Endothelial cell of umbilical vein (primary cell): ENCODE measurements at regions not wholly inside any gene's neighbourhood (a gene's known extent, or its start where the extent isn't known, plus 50 kb on each side); places are given as distances from the start of the nearest gene placed in this dataset.

Experiments used
- BruUV-seq: library from RNA; stranded (reverse); fragments of 400-500 nt; replicated peaks from 2 replicates; lab custom pipeline; 2021; lab: Mats Ljungman, UMichigan
- CTCF ChIA-PET: fragments of 300-600, 350-600 bp; sonication (Branson Sonifier 250); formaldehyde crosslinking; loops from one replicate; lab custom pipeline; 2021; ENCODE audit warnings: antibody characterized with exemption, inconsistent platforms; lab: Charles Lee
- POLR2A ChIA-PET: fragments of 300-600, 350-600 bp; sonication (Branson Sonifier 250); formaldehyde crosslinking; loops from one replicate; lab custom pipeline; 2021; ENCODE audit warnings: antibody characterized with exemption, inconsistent platforms; lab: Charles Lee
- DNase-seq: peaks from one replicate; pipeline ENCODE4 v3.0.0-alpha.2; 2011; ENCODE audit warnings: low read depth, low spot score
- FAIRE-seq: peaks from 2 replicates; lab custom pipeline; 2011; peaks lifted over from hg19 to GRCh38; lab: Jason Lieb, UNC
- H2AFZ ChIP-seq: 2 replicates; pipeline ENCODE4 v1.6.0; 2012; ENCODE audit warnings: low read depth, low read length, control low read depth, inconsistent platforms
- H3K27ac ChIP-seq: 2 replicates; pipeline ENCODE4 v1.5.1; 2011; ENCODE audit warnings: low read depth, mild to moderate bottlenecking, control low read depth, low read length, moderate library complexity; ENCODE audit not compliant: insufficient read depth
- H3K27me3 ChIP-seq, 2 experiments: 2 replicates each; pipeline versions ENCODE4 v1.6.0 to v1.6.1; 2011; ENCODE audit warnings: low read length in 2 of 2, mixed read lengths in 1 of 2; ENCODE audit not compliant: control insufficient read depth in 2 of 2, insufficient read depth in 2 of 2
- H3K36me3 ChIP-seq, 2 experiments: 2 replicates in 1 of 2; 3 replicates in 1 of 2; pipeline ENCODE4 v1.5.1; 2011; ENCODE audit warnings: low read length in 2 of 2, mild to moderate bottlenecking in 1 of 2, moderate library complexity in 1 of 2; ENCODE audit not compliant: control insufficient read depth in 2 of 2, insufficient read depth in 2 of 2; ENCODE audit errors: extremely low read depth in 1 of 2
- H3K4me1 ChIP-seq: 3 replicates; pipeline ENCODE4 v1.5.1; 2011; ENCODE audit warnings: mild to moderate bottlenecking, low read length; ENCODE audit not compliant: control insufficient read depth, insufficient read depth; ENCODE audit errors: extremely low read depth
- H3K4me2 ChIP-seq: 2 replicates; pipeline ENCODE4 v1.6.1; 2011; ENCODE audit warnings: low read length, control low read depth, mixed read lengths; ENCODE audit not compliant: insufficient read depth
- H3K4me3 ChIP-seq, 3 experiments: fragments of 200-600 bp in 1 of 3; sonication (generic), shearing (Covaris generic) in 1 of 3; replicated peaks in 1 of 3; 2 replicates each; pipeline ENCODE4 v1.5.1; 2011 to 2016; ENCODE audit warnings: control low read depth in 3 of 3, low read length in 3 of 3, mild to moderate bottlenecking in 2 of 3, inconsistent platforms in 1 of 3, low read depth in 1 of 3, moderate library complexity in 1 of 3; ENCODE audit not compliant: insufficient read depth in 1 of 3
- H3K79me2 ChIP-seq: 2 replicates; pipeline ENCODE4 v1.6.0; 2012; ENCODE audit warnings: low read length, inconsistent platforms; ENCODE audit not compliant: control insufficient read depth, insufficient read depth
- H3K9ac ChIP-seq: replicated peaks from 2 replicates; pipeline ENCODE3; 2011; ENCODE audit warnings: low read length, control low read depth; ENCODE audit not compliant: insufficient read depth; ENCODE audit errors: extremely low read depth
- H3K9me1 ChIP-seq: replicated peaks from 3 replicates; pipeline ENCODE4 v1.6.0; 2011; ENCODE audit warnings: mild to moderate bottlenecking, low read length; ENCODE audit not compliant: control insufficient read depth, insufficient read depth; ENCODE audit errors: extremely low read depth
- H3K9me3 ChIP-seq: replicated peaks from 2 replicates; pipeline ENCODE4 v1.5.1; 2012; ENCODE audit warnings: low read length, inconsistent platforms; ENCODE audit not compliant: control insufficient read depth, insufficient read depth
- H4K20me1 ChIP-seq: replicated peaks from 2 replicates; pipeline ENCODE3; 2011; ENCODE audit warnings: mild to moderate bottlenecking, low read length; ENCODE audit not compliant: control insufficient read depth, insufficient read depth; ENCODE audit errors: extremely low read depth
- EZH2 ChIP-seq: IDR thresholded peaks from 2 replicates; pipeline ENCODE4 v1.6.1; 2012; ENCODE audit warnings: borderline replicate concordance, low read depth, mild to moderate bottlenecking, moderate library complexity, low read length, inconsistent platforms; ENCODE audit not compliant: severe bottlenecking
- FOS ChIP-seq: IDR thresholded peaks from 2 replicates; pipeline ENCODE4 v1.6.1; 2011; ENCODE audit warnings: mild to moderate bottlenecking, low read length, moderate library complexity, borderline replicate concordance; ENCODE audit not compliant: insufficient read depth
- GATA2 ChIP-seq: IDR thresholded peaks from 2 replicates; pipeline ENCODE4 v1.7.0; 2011; ENCODE audit warnings: low read depth, mild to moderate bottlenecking, moderate library complexity, mixed read lengths, low read length; ENCODE audit not compliant: insufficient read length, insufficient read depth
- JUN ChIP-seq: IDR thresholded peaks from 2 replicates; pipeline ENCODE4 v1.6.1; 2011; ENCODE audit warnings: borderline replicate concordance, low read depth; ENCODE audit not compliant: insufficient read length, insufficient read depth
- MYC ChIP-seq: IDR thresholded peaks from one replicate; pipeline ENCODE4 v1.6.1; 2011; ENCODE audit warnings: mild to moderate bottlenecking, low read depth, low read length
- POLR2A ChIP-seq: IDR thresholded peaks from 2 replicates; pipeline ENCODE4 v1.6.1; 2012; ENCODE audit warnings: low read depth, mild to moderate bottlenecking, control low read depth, low read length
- POLR2AphosphoS5 ChIP-seq: IDR thresholded peaks from 2 replicates; pipeline ENCODE4 v1.6.1; 2012; ENCODE audit warnings: low read depth, mild to moderate bottlenecking, control low read depth, low read length, moderate library complexity; ENCODE audit not compliant: insufficient read depth
- dilution Hi-C: fragments of 300-500 bp; cut with MboI; formaldehyde crosslinking; loops from one replicate; pipeline ENCODE4 v1.15.0; 2019; ENCODE audit warnings: low sequenced_read_pairs; ENCODE audit not compliant: extremely low pct_ligation_motif_present
- intact Hi-C: fragments of 100-400 bp; cut with micrococcal nuclease; formaldehyde crosslinking; loops from one replicate; pipeline ENCODE4 v1.10.0; 2022
- TF ChIP-seq, protein P1 (sequence below): IDR thresholded peaks from 2 replicates; pipeline ENCODE4 v1.6.1; 2011; ENCODE audit not compliant: insufficient read depth, insufficient read length
- TF ChIP-seq, protein P2 (sequence below), 2 donors: IDR thresholded peaks; 1 replicate in 1 of 2; 2 replicates in 1 of 2; pipeline ENCODE4 v1.5.1; 2011; ENCODE audit warnings: low read length in 2 of 2, mild to moderate bottlenecking in 2 of 2, moderate library complexity in 2 of 2, control low read depth in 1 of 2, inconsistent platforms in 1 of 2, low read depth in 1 of 2; ENCODE audit not compliant: insufficient read depth in 1 of 2; ENCODE audit errors: extremely low read depth in 1 of 2

GRCh38 chr15:63450884-63451225, 53.5 kb upstream of the USP3 start:
- dilution Hi-C loops: no loop called here
- H3K27me3 ChIP-seq: peaks cover 0 to 2% of the 10 kb centered on the region in 2 experiments
- no peaks in the 10 kb centered on the region for H3K4me1 ChIP-seq
- intact Hi-C loops: no loop called here
- H4K20me1 ChIP-seq: no peaks in the 10 kb centered on the region
- H3K9me3 ChIP-seq: no peaks in the 10 kb centered on the region
- no peak overlapping the region for H3K27ac ChIP-seq
- no peak overlapping the region for H2AFZ ChIP-seq
- H3K9ac ChIP-seq: no peak overlapping the region
- BruUV-seq: no TSS peak
- no peak overlapping the region for H3K4me3 ChIP-seq
- CTCF ChIA-PET: no interaction called here
- H3K4me2 ChIP-seq: no peak overlapping the region
- no peaks in the 10 kb centered on the region for H3K36me3 ChIP-seq
- DNase-seq (no peak), FAIRE-seq (no peak)
- no peak for TF ChIP-seq GATA2
- TF ChIP-seq, protein P1, sequence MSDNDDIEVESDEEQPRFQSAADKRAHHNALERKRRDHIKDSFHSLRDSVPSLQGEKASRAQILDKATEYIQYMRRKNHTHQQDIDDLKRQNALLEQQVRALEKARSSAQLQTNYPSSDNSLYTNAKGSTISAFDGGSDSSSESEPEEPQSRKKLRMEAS: no peak
- TF ChIP-seq JUN: no peak
- POLR2A ChIA-PET: no interaction called here
- no peaks in the 10 kb centered on the region for H3K79me2 ChIP-seq
- no peaks in the 10 kb centered on the region for H3K9me1 ChIP-seq

DNA sequence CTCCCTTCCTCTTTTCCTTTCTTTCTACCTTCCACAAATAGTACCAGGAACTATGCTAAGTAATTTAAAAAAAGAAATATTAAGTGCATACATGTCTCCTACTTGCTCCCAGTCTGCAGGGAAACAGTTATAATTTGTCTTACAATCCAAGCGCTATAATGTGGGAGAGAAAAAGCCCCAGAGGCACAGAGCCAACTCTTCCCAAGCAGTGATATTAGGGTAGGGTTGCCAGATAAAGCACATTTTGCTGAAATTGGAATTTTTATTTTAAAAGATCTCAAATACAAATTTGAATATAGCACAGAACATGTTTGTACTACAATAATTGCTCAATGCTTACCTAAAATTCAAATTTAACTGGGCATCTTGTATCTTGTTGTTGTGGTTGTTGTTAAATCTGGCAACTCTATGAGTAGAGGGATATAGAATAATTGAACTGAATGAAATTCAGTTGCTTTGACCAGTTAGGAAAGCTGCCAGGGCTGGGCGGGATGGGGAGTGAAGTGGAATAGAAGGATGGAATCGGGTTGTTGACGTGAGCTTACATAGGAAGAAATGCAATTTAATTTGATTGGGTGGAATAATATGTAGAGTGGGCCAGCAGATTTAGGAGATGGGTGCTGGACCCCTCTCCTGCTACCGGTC, 52.6 kb upstream of the USP3 start:
- Histone ChIP-seq H3K9me3 (no peaks in the 10 kb centered on the region), H3K4me1 (no peaks in the 10 kb centered on the region), H3K9ac (no peak overlapping the region), H4K20me1 (no peaks in the 10 kb centered on the region), H3K4me2 (no peak overlapping the region), H3K79me2 (no peaks in the 10 kb centered on the region), H3K27me3 (peaks cover 0 to 2% of the 10 kb centered on the region in 2 experiments), H3K27ac (no peak overlapping the region), H3K4me3 (no peak overlapping the region), H2AFZ (no peak overlapping the region), H3K9me1 (no peaks in the 10 kb centered on the region), H3K36me3 (no peaks in the 10 kb centered on the region)
- BruUV-seq: no TSS peak
- FAIRE-seq: no peak
- ChIA-PET POLR2A (no interaction called here), CTCF (no interaction called here)
- no peak for DNase-seq
- intact Hi-C loops (no loop called here), dilution Hi-C loops (no loop called here)
- no peak for TF ChIP-seq POLR2AphosphoS5
- TF ChIP-seq MYC: no peak
- TF ChIP-seq, protein P1: no peak
- TF ChIP-seq POLR2A: no peak
- TF ChIP-seq GATA2: no peak
- TF ChIP-seq, protein P2, sequence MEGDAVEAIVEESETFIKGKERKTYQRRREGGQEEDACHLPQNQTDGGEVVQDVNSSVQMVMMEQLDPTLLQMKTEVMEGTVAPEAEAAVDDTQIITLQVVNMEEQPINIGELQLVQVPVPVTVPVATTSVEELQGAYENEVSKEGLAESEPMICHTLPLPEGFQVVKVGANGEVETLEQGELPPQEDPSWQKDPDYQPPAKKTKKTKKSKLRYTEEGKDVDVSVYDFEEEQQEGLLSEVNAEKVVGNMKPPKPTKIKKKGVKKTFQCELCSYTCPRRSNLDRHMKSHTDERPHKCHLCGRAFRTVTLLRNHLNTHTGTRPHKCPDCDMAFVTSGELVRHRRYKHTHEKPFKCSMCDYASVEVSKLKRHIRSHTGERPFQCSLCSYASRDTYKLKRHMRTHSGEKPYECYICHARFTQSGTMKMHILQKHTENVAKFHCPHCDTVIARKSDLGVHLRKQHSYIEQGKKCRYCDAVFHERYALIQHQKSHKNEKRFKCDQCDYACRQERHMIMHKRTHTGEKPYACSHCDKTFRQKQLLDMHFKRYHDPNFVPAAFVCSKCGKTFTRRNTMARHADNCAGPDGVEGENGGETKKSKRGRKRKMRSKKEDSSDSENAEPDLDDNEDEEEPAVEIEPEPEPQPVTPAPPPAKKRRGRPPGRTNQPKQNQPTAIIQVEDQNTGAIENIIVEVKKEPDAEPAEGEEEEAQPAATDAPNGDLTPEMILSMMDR (IDR thresholded peaks at IDR 0.05; ENCODE audit: extremely low read depth in 1 of 2, insufficient read depth in 1 of 2, low read depth in 1 of 2, low read length in 2 of 2): no peak
- no peak for TF ChIP-seq JUN
- TF ChIP-seq FOS: no peak
- no peak for TF ChIP-seq EZH2
